OCI-LY1 (cell line): ENCODE measurements at regions not wholly inside any gene's neighbourhood (a gene's known extent, or its start where the extent isn't known, plus 50 kb on each side); places are given as distances from the start of the nearest gene placed in this dataset.
"Not testable (repeated sequence)": the region's sequence is repeated elsewhere in the genome, so short reads cannot be mapped to it uniquely, and the experiment has no call there.

Source experiments
- EZH2 ChIP-seq: fragments of 200-600 bp; sonication (generic), shearing (Covaris generic); IDR thresholded peaks from 2 replicates; pipeline ENCODE4 v1.8.0; 2017; ENCODE audit warnings: borderline replicate concordance, mixed run types, mild to moderate bottlenecking, antibody characterized with exemption, low read length, moderate library complexity, mixed read lengths
- TF ChIP-seq, protein P1 (sequence below): fragments of 200-600 bp; sonication (generic), shearing (Covaris generic); IDR thresholded peaks from 2 replicates; pipeline ENCODE4 v1.5.1; 2017; ENCODE audit warnings: mild to moderate bottlenecking, antibody characterized with exemption, low read length, moderate library complexity, mixed read lengths

DNA sequence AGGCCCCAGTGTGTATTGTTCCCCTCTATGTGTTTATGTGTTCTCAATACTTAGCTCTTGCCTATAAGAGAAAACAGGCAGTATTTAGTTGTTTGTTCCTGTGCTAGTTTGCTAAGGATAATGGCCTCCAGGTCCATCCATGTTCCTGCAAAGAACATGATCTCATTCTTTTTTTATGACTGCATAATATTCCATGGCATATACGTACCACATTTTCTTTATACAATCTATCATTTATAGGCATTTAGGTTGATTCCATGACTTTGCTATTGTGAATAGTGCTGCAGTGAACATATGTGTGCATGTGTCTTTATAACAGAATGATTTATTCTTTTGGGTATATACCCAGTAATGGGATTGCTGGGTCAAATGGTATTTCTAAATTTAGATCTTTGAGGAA lies 301.6 kb downstream of the PTGER3 start:
- TF ChIP-seq, protein P1, sequence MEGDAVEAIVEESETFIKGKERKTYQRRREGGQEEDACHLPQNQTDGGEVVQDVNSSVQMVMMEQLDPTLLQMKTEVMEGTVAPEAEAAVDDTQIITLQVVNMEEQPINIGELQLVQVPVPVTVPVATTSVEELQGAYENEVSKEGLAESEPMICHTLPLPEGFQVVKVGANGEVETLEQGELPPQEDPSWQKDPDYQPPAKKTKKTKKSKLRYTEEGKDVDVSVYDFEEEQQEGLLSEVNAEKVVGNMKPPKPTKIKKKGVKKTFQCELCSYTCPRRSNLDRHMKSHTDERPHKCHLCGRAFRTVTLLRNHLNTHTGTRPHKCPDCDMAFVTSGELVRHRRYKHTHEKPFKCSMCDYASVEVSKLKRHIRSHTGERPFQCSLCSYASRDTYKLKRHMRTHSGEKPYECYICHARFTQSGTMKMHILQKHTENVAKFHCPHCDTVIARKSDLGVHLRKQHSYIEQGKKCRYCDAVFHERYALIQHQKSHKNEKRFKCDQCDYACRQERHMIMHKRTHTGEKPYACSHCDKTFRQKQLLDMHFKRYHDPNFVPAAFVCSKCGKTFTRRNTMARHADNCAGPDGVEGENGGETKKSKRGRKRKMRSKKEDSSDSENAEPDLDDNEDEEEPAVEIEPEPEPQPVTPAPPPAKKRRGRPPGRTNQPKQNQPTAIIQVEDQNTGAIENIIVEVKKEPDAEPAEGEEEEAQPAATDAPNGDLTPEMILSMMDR = not testable (repeated sequence)
- TF ChIP-seq EZH2 = not testable (repeated sequence)
